ENCODE measurements at regions not wholly inside any gene's neighbourhood (a gene's known extent, or its start where the extent isn't known, plus 50 kb on each side); places are given as distances from the start of the nearest gene placed in this dataset.

GRCh38 chr16:27721531-27722181, 171.7 kb downstream of the KATNIP start:
- H3K36me3 ChIP-seq (ENCODE audit: control insufficient read depth in 4 of 4, insufficient read depth in 4 of 4, low read length in 3 of 4) = peaks cover 0 to 10% (median 5%) of the 10 kb centered on the region in 4 experiments
- CTCF ChIA-PET = interaction anchor here (1.9 kb wide), 1 partner anchor 27 kb away, joined by 5 read pairs; no protein-coding TSS in a partner anchor
- no peaks in the 10 kb centered on the region for H3K27me3 ChIP-seq (replicated peaks in 2 of 5; ENCODE audit: control insufficient read depth in 4 of 5, insufficient read depth in 5 of 5, low read length in 4 of 5)
- over 99% methylated on average over 9 of the region's 10 CpGs for WGBS (ENCODE audit: insufficient coverage)
- H3K4me1 ChIP-seq (ENCODE audit: control extremely low read depth in 1 of 4, control insufficient read depth in 4 of 4, insufficient read depth in 4 of 4, low read length in 3 of 4) = peaks cover 0 to 12% (median 2%) of the 10 kb centered on the region in 4 experiments
- no peak overlapping the region for H3K4me3 ChIP-seq (ENCODE audit: control insufficient read depth in 1 of 7, extremely low read depth in 1 of 7, insufficient read depth in 4 of 7, low read depth in 2 of 7, low read length in 6 of 7)
- POLR2A ChIA-PET = interaction anchor here (0.6 kb wide), 1 partner anchor 640 kb away, joined by 4 read pairs; no protein-coding TSS in a partner anchor
- DNase-seq = no peak
- no peak overlapping the region for H3K27ac ChIP-seq (ENCODE audit: insufficient read depth in 1 of 2, low read depth in 1 of 2, low read length in 2 of 2, poor library complexity in 1 of 2, severe bottlenecking in 2 of 2)
- H3K9me3 ChIP-seq (ENCODE audit: control extremely low read depth in 1 of 5, control insufficient read depth in 4 of 5, insufficient read depth in 2 of 5, low read depth in 1 of 5, low read length in 4 of 5) = no peaks in the 10 kb centered on the region

DNA sequence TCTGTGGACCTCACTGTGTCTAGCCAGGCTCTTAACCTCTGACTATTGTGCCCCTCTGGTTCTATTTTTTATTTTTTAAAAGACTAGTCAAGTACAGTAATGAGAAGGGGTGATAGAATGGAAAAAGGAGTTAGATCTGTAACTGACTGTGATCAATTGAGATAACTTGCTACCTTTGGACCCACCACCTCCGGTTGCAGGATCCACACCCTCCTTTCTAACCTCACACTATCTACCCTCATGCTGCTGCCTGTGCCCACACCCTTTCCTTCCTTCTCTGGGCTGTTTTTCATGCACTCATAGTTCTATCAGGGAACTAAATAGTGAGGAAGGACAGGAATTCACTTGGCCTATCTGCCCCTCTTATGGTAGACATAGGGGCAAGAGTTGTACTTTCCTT, 172.3 kb downstream of the KATNIP start:
- ChIA-PET CTCF (interaction anchor here (1.3 kb wide), 1 partner anchor 30 kb away, joined by 3 read pairs; no protein-coding TSS in a partner anchor), POLR2A (interaction anchor here (0.6 kb wide), 1 partner anchor 641 kb away, joined by 4 read pairs; no protein-coding TSS in a partner anchor)
- Histone ChIP-seq H3K36me3 (ENCODE audit: control insufficient read depth in 4 of 4, insufficient read depth in 4 of 4, low read length in 3 of 4) (peaks cover 0 to 12% (median 6%) of the 10 kb centered on the region in 4 experiments), H3K9me3 (ENCODE audit: control extremely low read depth in 1 of 5, control insufficient read depth in 4 of 5, insufficient read depth in 2 of 5, low read depth in 1 of 5, low read length in 4 of 5) (no peaks in the 10 kb centered on the region), H3K27ac (ENCODE audit: insufficient read depth in 1 of 2, low read depth in 1 of 2, low read length in 2 of 2, poor library complexity in 1 of 2, severe bottlenecking in 2 of 2) (no peak overlapping the region), H3K27me3 (replicated peaks in 2 of 5; ENCODE audit: control insufficient read depth in 4 of 5, insufficient read depth in 5 of 5, low read length in 4 of 5) (no peaks in the 10 kb centered on the region), H3K4me1 (ENCODE audit: control extremely low read depth in 1 of 4, control insufficient read depth in 4 of 4, insufficient read depth in 4 of 4, low read length in 3 of 4) (peaks cover 0 to 12% (median 2%) of the 10 kb centered on the region in 4 experiments), H3K4me3 (ENCODE audit: control insufficient read depth in 1 of 7, extremely low read depth in 1 of 7, insufficient read depth in 4 of 7, low read depth in 2 of 7, low read length in 6 of 7) (no peak overlapping the region)
- DNase-seq = no peak
- WGBS (ENCODE audit: insufficient coverage) = 20% methylated on average over 1 of the region's 1 CpG

GRCh38 chr16:27722892-27723450, 173.0 kb downstream of the KATNIP start:
- 100% methylated on average over 5 of the region's 7 CpGs for WGBS (ENCODE audit: insufficient coverage)
- no peak for DNase-seq

DNA sequence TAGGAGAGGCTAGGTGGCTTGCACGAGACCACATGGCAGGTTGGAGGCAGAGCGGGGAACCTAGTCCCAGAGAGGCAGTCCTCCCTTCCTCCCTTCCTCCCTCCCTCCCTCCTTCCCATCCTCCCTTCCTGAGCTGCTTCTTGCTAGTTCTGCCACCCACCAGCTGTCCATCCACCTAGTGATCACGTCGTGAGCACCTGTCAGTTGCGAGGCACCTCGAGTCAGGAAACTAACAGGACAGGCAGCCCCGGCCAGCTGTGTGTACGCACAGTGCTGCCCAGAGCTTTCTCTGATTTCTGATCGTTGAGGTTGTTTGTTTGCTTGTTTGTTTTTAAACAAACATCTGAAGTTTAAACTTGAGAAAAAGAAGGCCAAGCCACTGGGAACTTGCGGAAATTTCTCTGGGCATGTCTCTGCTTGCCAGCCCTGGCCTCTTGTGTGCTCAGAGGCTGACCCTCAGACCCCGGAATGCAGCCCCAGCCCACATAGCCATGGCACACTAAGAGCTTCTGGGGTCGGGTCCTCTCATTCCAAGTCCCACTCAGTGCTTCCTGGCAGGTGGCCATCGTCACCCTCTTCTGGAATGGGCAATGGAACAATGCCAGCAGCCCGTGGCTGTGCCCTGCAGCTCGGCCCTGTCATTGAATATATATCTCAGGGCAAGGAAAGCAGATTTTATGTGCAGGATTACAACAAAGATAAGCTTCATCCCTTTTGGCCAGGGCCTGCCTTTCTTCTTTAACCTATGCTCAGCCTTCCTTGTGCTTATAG, 174.0 kb downstream of the KATNIP start:
- Histone ChIP-seq H3K9me3 (ENCODE audit: control extremely low read depth in 1 of 5, control insufficient read depth in 4 of 5, insufficient read depth in 2 of 5, low read depth in 1 of 5, low read length in 4 of 5) (no peaks in the 10 kb centered on the region), H3K27ac (ENCODE audit: insufficient read depth in 1 of 2, low read depth in 1 of 2, low read length in 2 of 2, poor library complexity in 1 of 2, severe bottlenecking in 2 of 2) (no peak overlapping the region), H3K27me3 (replicated peaks in 2 of 5; ENCODE audit: control insufficient read depth in 4 of 5, insufficient read depth in 5 of 5, low read length in 4 of 5) (no peaks in the 10 kb centered on the region), H3K4me1 (ENCODE audit: control extremely low read depth in 1 of 4, control insufficient read depth in 4 of 4, insufficient read depth in 4 of 4, low read length in 3 of 4) (peaks cover under 1 to 22% (median 12%) of the 10 kb centered on the region in 4 experiments), H3K4me3 (ENCODE audit: control insufficient read depth in 1 of 7, extremely low read depth in 1 of 7, insufficient read depth in 4 of 7, low read depth in 2 of 7, low read length in 6 of 7) (no peak overlapping the region), H3K36me3 (ENCODE audit: control insufficient read depth in 4 of 4, insufficient read depth in 4 of 4, low read length in 3 of 4) (peaks cover 0 to 12% (median 7%) of the 10 kb centered on the region in 4 experiments)
- POLR2A ChIA-PET = no interaction called here
- CTCF ChIA-PET = no interaction called here
- DNase-seq = no peak
- WGBS (ENCODE audit: insufficient coverage) = 79% methylated on average over 14 of the region's 15 CpGs

More at GRCh38 chr16:27722892-27723450, 173.0 kb downstream of the KATNIP start:
- Histone ChIP-seq H3K36me3 (ENCODE audit: control insufficient read depth in 4 of 4, insufficient read depth in 4 of 4, low read length in 3 of 4) (peaks cover 0 to 12% (median 7%) of the 10 kb centered on the region in 4 experiments), H3K4me3 (ENCODE audit: control insufficient read depth in 1 of 7, extremely low read depth in 1 of 7, insufficient read depth in 4 of 7, low read depth in 2 of 7, low read length in 6 of 7) (no peak overlapping the region), H3K4me1 (ENCODE audit: control extremely low read depth in 1 of 4, control insufficient read depth in 4 of 4, insufficient read depth in 4 of 4, low read length in 3 of 4) (peaks cover 0 to 13% (median 3%) of the 10 kb centered on the region in 4 experiments), H3K27ac (ENCODE audit: insufficient read depth in 1 of 2, low read depth in 1 of 2, low read length in 2 of 2, poor library complexity in 1 of 2, severe bottlenecking in 2 of 2) (no peak overlapping the region), H3K9me3 (ENCODE audit: control extremely low read depth in 1 of 5, control insufficient read depth in 4 of 5, insufficient read depth in 2 of 5, low read depth in 1 of 5, low read length in 4 of 5) (no peaks in the 10 kb centered on the region), H3K27me3 (replicated peaks in 2 of 5; ENCODE audit: control insufficient read depth in 4 of 5, insufficient read depth in 5 of 5, low read length in 4 of 5) (no peaks in the 10 kb centered on the region)
- ChIA-PET CTCF (interaction anchor here (1.3 kb wide), 1 partner anchor 31 kb away, joined by 3 read pairs; no protein-coding TSS in a partner anchor), POLR2A (no interaction called here)

DNA sequence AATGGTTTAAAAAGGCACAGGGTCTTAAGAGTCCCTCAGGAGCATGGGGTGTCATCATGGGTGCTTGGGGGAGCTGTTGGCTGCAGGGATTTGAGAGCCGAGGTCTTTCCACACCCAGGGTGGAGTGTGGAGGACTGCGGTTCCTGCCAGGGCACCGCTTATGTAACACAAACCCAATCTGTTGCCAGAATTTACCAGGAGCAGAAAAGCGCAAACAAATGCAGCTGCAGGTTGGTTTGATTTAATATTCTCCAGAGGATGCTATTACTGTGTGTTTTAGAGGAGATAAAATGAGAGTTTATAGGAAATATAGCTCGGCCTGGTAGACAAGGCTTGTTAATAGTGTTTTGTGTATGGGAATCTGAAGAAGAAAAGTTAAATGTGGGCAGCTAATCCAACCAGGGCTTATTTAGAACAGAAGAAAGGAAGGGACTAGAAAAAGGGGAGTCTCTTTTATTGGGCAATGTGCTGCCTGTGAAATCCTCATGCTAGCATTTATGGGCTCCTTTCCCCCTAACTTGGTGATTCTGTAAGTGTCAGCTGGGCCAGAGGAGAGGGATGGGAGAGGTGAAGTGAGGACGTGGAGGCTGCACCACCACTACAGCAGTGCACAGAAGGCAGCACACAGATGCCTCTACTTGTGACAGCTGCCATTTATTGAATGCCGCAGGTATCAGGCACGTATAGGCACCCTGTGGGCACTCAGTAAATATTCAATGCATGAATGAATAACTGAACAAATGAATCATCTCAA, 174.7 kb downstream of the KATNIP start:
- DNase-seq = no peak
- whole genome bisulfite sequencing (ENCODE audit: insufficient coverage) = 31% methylated on average over 4 of the region's 8 CpGs
- Histone ChIP-seq H3K4me3 (ENCODE audit: control insufficient read depth in 1 of 7, extremely low read depth in 1 of 7, insufficient read depth in 4 of 7, low read depth in 2 of 7, low read length in 6 of 7) (no peak overlapping the region), H3K4me1 (ENCODE audit: control extremely low read depth in 1 of 4, control insufficient read depth in 4 of 4, insufficient read depth in 4 of 4, low read length in 3 of 4) (peaks cover 5 to 30% (median 20%) of the 10 kb centered on the region in 4 experiments), H3K9me3 (ENCODE audit: control extremely low read depth in 1 of 5, control insufficient read depth in 4 of 5, insufficient read depth in 2 of 5, low read depth in 1 of 5, low read length in 4 of 5) (no peaks in the 10 kb centered on the region), H3K27me3 (replicated peaks in 2 of 5; ENCODE audit: control insufficient read depth in 4 of 5, insufficient read depth in 5 of 5, low read length in 4 of 5) (no peaks in the 10 kb centered on the region), H3K36me3 (ENCODE audit: control insufficient read depth in 4 of 4, insufficient read depth in 4 of 4, low read length in 3 of 4) (peaks cover 0 to 12% (median 7%) of the 10 kb centered on the region in 4 experiments), H3K27ac (ENCODE audit: insufficient read depth in 1 of 2, low read depth in 1 of 2, low read length in 2 of 2, poor library complexity in 1 of 2, severe bottlenecking in 2 of 2) (no peak overlapping the region)
- CTCF ChIA-PET = no interaction called here
- POLR2A ChIA-PET = no interaction called here

DNA sequence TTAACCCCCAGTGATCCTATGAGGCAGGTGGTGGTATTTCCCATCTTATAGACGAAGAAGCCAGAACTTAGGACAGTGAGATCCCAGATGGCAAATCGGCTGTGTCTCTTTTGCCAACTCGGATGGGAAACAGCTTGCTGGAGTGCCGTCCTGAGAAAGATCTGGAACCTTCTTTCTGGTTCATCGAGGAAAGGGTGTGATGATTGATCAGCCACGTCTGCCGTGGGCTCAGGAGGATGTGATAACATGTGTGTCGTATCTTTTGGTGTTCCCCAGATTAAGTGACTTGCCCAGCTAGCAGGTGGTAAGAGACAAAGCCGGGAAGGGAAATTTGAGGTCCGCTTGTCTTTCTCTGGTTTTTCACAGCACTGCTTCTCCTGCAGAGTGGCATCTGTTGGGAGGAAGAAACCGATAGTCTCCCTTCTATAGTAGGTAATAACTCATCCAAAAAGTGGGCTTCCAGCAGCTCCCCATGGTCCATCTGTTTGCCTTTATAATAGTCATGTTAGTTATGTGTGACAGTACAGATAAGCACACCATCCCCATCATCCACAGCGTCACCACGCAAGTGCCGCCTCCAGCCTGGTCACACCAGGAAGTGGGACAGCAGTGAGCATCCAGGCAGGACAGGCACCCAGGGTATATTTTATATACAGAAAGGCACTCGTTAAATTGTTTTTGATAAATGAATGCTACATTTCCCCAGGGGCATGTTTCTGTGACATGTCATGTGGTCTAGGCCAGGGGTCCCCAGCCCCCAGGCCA, 175.5 kb downstream of the KATNIP start:
- H3K36me3 ChIP-seq (ENCODE audit: control insufficient read depth in 4 of 4, insufficient read depth in 4 of 4, low read length in 3 of 4) = peaks cover 0 to 12% (median 7%) of the 10 kb centered on the region in 4 experiments
- CTCF ChIA-PET = interaction anchor here (1.2 kb wide), 1 partner anchor 20 kb away, joined by 3 read pairs; no protein-coding TSS in a partner anchor
- WGBS (ENCODE audit: insufficient coverage) = 97% methylated on average over 9 of the region's 15 CpGs

More for the DNA sequence above, 175.5 kb downstream of the KATNIP start:
- Histone ChIP-seq H3K27me3 (replicated peaks in 2 of 5; ENCODE audit: control insufficient read depth in 4 of 5, insufficient read depth in 5 of 5, low read length in 4 of 5) (no peaks in the 10 kb centered on the region), H3K4me3 (ENCODE audit: control insufficient read depth in 1 of 7, extremely low read depth in 1 of 7, insufficient read depth in 4 of 7, low read depth in 2 of 7, low read length in 6 of 7) (no peak overlapping the region), H3K27ac (ENCODE audit: insufficient read depth in 1 of 2, low read depth in 1 of 2, low read length in 2 of 2, poor library complexity in 1 of 2, severe bottlenecking in 2 of 2) (no peak overlapping the region), H3K9me3 (ENCODE audit: control extremely low read depth in 1 of 5, control insufficient read depth in 4 of 5, insufficient read depth in 2 of 5, low read depth in 1 of 5, low read length in 4 of 5) (no peaks in the 10 kb centered on the region), H3K4me1 (ENCODE audit: control extremely low read depth in 1 of 4, control insufficient read depth in 4 of 4, insufficient read depth in 4 of 4, low read length in 3 of 4) (peaks cover 5 to 34% (median 25%) of the 10 kb centered on the region in 4 experiments)
- POLR2A ChIA-PET = no interaction called here
- peak in 2 of 3 donors; percentile 7 to 12 for DNase-seq
